Stimulated activated CD4-positive, alpha-beta T cell treated with anti-CD3 and anti-CD28 coated beads, Interleukin-12 subunit alpha, Interleukin-12 subunit beta, amount 100 ng/mL, for 48 hours (primary cell): ENCODE measurements at regions not wholly inside any gene's neighbourhood (a gene's known extent, or its start where the extent isn't known, plus 50 kb on each side); places are given as distances from the start of the nearest gene placed in this dataset.

Source experiments
- DNase-seq, 3 donors: peaks; one replicate each; pipeline ENCODE4 v3.0.0-alpha.2; 2020; ENCODE audit warnings: low read depth in 2 of 3, low spot score in 1 of 3

DNA sequence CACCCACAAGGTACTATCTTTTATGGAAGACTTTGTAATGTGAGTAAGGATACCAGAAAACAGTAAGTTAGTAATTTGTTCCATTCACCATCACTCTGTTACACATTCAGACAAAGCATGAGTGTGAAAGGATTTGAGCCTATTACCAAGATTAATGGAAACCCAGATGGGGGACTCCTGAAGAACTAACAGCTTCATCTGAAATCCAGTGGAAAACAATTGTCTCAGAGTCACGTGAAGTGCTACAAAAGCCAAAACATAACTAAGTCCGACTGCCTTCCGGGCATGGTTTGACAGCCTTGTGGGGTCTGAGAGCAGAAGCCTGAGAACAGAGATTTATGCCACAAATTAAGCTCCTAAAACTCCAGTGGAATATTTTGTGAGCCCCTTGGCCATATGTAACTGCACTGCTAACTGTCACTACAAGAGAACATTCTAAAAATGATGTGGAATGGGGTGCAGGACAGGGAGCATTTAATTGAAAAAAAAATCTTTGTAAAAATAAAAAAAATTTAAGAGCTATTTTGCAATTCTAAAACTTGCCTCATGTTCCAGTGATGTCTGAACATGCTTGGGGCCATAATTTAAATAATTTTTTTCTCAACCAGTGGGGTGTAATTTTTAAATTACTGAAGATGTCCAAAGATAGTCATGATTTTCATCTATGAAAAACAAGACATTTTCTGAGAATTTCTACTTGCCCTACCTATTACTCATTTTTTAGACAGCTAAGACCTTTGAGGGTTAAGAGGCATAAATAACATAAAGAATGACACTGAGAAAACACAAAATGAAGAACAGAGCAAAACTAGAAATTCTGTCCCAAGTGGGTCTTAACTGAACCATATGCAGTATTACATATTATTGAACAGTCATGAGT is 555.0 kb downstream of the INHBA start:
- no peak for DNase-seq

DNA sequence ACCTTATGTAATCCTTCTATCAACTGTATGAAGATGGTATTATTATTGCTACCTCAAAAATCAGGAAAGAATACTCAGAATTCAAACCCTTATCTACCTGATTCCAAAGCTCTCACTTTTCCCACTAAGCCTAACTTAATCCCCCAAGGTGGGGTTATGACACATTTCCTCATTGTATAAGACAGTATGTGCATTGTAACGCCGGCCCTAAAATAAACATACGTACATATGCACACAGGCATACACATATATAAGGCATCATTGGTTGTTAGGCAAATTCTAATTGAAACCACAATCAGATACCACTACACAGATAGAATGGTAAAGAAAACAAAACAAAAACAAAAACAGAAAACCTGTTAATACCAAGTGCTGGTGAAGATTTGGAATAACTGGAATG is 556.5 kb downstream of the INHBA start:
- DNase-seq = no peak

DNA sequence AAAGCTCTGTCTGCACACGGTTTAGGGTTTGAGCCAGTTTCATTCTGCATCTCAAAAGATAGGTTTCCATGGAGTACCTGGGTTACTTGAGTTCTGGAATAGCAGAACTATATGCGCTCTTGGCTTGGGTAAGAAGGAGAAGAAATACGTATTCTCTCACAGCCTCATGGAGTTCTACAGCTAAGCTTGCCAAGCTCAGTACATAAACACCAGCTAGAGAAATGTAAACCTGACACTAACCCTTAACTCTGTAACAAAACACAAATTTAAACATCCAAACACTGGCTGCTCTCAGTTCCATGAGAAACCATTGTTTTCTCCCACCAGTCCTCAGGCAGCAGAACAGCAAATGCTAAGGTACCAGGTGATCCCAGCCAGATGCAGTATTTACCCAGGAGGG is 557.2 kb downstream of the INHBA start:
- DNase-seq = no peak

DNA sequence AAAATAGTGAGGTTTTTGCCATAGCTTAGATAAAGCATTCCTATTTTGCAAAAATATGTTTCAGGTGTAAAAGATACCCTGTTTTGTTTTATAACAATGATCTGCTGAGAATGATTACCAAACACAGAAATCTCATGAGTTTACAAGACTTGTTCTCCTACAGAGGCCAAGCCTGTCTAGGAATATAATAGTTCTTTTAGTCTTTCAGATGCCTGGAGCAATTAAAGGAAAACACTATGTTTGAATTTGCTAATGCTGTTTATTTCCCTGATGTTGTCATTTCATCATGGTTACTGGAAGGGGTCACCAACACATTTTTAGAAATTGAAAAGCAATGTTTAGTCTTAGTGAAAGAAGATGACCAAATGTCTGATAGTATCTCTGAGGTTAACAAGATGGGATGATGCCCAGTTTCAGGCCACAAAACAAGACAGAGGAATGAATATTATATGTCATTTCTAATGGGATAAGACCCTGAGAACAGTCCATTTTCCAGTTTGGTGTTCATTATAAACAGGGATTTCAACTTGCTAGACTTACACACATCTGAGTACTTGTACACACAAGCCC is 559.9 kb downstream of the INHBA start:
- no peak for DNase-seq

DNA sequence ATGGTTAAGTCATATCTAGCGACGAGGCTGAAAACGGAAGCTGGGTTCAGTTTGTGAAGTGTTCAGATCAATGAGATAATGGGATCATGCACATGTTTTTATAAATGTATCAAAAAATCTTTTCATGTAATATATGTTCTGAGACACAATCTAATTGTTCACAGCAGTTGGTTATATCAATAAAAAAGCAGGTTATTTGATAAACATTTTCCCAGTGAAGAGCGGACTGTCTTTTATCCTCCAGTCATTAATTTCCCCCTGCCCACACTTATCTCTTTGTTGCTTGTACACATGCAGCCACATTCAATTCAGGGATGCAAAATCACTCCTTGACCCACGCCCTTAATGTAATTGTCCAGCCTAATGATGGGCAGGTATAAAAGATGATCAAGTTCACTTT is 563.1 kb downstream of the INHBA start:
- no peak for DNase-seq

DNA sequence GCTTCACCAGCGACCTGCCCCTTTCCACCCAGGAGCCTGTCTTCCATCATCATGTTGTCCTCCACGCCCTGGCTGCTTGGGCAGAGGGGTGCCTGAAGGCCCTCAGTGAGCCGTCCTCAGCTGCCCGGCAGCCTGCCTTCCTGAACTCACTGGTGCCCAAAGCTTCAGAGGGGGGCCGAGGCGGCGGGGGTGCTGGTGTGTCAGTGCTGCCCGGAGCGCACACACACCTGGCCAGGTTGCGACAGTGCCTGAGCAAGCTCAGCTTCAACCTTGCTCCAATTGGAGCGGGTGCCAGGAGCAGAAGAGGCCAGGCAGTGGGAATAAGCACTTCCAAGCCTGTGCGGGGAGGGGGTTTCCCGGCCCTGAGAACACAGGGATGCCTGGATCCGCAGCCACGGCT is 566.3 kb downstream of the INHBA start:
- DNase-seq = no peak

DNA sequence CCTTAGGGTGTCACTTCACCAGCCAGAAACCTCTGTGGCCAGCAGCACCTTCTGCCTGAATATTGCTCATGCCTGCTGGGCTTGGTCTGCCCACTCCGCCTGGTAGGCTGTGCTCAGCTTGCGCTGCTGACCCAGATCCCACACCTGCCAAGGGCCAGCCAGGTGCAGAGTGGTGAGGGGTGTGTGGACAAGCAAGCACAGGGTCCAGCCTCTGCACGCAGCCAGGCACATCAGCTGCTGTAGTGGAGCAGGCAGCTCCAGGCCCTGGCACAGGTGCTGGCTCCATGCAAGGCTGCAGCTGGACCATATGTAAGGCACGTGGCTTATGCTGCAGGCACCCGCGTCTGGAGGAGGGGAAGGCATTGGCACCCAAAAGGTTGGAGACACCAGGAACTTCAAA is 567.4 kb downstream of the INHBA start:
- no peak for DNase-seq

DNA sequence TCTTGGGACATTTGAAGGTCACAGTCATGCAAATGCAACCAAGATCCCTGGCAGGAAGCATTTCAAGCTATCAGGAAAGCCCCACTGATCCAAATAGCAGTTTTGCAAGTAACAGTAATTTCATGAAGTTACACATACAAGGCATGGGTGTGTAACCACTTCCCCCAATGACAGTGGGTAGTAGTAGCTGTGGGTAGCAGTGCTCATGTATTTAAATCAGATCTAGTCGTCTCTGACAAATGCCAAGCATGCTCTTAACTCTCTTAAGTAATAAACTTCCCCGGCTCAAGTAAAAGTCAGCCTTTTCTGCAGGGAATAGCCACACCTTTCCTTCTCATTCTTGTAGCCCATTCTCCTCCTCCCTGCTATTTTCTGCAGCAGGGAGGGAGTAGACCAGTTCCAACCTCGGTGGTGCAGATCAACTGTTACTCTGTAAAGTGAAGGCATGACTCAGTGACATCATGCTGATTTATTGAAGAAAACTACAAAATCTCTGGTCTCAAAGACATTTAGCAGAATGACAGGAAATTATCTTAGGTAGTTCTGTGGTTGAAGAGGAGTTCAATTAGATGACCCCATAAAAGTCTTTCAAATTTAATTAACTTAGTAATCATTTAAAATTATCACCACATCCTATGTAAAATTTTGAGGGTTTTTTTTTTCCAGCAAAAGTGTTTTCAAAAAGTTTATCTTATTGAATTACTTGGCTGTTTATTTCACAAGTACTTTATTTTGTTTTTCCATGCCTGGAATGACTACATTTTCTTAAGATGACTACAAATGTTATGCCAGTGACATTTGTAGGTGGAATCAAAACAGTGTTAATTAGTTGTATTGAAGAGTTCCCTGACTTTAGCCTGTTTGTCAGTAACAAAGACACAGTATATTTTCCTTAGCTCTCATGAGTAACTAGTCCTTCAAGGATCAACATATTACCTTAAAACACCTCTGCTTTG is 568.3 kb downstream of the INHBA start:
- no peak for DNase-seq

DNA sequence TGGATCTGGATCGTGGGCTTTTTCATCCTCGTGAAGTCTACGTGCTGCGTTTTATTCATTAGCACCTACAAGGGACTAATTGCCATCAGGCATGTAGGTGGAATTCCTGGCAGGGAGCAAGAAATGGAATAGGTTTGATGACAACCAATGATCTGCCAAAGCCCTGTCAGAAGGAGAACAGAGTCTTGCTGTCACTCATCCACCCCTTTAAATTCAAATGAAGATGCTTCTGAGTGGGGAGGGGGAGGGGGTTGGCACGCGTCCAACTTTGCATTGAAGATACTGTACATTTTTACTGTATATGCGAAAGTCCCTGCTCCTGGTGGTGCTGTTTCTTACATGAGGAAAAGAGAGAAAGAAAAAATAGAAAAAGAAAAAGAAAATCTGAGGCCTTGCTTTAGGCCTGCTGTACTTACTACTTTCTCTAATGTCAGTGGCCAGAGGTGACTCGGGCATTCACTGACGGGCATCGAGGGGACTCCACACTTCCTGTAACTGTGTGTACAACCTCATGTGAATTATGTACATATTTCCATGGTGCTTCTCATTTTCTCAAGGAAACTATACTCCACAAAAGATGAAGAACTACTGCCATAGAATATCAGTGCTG is 569.1 kb downstream of the INHBA start:
- no peak for DNase-seq

DNA sequence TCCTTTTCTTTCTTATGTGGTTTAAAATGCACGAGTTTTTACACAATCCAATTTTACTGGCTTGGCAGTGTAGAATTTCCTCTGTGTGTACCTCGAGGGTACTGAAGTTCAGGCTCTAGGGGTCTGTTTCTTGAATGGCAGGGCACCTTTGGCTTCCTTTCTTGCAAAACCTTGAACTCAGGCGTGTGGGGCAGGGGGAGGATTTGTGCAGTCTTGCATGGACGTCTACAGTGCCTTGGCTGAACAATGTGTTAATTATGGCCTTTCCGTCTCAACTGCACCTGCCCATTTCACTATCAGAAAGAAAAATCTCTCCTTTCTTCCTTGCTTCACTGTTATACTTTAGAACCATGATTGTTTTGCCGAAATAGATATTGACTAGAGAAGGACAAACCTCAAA is 570.9 kb downstream of the INHBA start:
- DNase-seq = no peak

DNA sequence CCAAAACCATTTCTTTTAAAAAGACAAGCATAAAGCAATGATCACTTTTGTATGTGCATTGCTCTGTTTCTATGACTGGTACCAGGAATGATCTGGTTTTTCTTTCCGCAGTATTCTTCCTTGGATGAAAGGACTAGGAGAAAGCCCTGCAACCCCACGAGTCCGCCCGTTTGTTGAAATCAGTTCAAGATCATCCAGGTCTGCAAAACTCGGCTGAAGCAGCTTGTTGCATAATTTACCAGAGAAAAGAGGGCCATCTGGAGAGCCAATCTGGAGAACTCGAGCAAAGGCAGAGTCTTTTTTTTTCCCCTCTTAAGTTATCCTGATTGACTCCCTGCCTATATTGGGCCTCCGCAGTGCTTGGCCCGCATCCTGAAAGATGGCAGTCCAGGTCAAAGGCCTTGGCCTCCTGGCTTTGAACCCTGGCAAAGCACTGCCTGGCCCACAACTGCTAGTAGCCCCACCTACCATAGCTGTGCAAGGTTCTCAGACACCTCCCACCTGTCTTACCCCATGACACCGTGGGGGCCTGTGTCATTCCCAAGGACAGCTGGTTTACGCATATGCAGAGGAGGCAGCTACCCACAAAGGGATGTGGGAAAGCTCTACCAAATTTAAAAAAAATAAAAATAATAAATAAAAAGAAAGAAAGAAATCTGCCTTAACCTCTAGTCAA is 572.2 kb downstream of the INHBA start:
- DNase-seq = no peak

DNA sequence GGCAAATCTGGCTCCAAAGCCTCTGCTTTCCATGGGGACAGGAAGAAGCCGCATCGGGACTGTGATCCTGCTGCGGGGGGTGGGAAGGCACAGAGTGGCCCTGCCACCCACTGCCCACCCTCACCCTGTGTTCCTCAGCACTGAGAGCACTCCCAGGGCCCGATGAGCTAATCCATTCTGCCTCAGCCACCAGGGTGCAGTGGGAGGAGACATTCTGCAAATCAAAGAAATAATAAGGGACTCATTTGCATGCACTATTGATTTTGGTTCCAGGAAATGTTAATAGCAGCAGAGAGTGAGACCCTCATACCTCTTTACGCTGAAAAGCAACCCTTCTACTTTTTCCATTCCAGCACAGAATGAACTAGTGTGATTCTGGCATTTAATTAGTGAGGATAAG is 572.8 kb downstream of the INHBA start:
- DNase-seq = no peak

DNA sequence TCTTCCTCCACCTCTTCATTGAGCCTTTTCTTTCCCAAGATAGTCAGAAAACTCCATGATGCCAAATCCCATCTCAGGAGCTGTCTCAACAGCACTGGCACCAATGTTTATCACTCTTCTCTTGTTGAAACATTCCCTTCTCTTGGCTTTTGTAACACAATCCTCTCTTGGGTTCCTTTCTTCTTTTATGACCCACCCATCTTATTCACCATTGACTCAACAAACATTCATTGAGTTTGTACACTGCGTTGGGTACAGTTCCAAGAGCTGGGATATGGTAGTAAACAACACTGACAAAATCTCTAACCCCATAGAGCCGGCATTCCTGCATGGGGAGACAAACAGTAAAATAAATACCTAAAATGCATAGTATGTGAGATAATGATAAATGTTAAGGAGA is 577.5 kb downstream of the INHBA start:
- DNase-seq = no peak

DNA sequence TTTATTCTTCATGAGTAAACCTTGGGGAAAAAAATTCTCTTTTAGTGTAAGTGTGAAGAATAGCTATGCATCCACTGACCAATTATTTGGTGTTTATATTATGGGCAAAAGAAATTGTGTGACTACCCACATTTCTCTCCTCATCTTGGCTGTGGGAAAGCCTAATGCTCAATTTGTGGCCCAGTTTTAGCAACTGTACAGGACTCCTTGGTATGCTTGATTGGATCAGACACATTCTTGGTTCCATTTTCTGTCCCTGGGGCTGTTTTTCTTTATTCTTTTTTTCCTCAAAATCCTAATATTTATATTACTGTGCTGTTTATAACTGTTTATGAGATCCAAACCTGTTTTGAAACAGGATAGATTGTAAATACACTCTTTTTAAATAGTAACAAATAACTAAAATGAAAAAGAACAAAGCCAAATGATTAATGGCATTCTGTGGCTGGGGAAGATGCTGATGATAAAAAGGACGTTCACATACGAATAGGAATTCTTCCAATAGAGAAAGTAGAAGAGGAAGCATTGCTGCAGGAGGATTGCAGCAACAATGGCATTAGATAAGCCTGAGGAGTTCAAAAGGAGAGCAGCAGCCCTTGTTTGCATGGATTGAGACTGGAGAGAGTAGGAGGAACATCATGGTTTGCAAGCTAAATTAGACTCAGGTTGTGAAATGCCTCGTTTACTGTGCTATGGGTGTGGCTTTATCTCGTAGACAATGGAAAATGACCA is 580.5 kb downstream of the INHBA start:
- no peak for DNase-seq

DNA sequence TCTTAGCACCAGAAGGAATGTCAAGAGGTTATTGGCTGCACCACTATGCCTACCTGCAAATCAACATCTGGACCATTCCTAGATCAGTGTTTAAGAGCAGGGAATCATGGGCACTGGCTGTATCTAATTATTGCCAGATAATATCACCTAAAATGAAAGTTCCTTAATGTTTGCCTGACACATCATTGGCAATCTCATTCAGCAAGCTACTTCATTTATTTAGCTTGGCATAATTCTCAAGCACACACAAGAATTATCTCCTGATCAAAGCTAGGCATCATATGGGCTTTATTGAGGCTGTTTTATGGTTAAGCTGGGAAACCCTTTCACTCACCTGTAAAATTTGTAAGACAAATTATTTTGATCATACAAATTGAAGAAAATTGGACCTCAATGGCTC is 581.7 kb downstream of the INHBA start:
- DNase-seq = no peak

DNA sequence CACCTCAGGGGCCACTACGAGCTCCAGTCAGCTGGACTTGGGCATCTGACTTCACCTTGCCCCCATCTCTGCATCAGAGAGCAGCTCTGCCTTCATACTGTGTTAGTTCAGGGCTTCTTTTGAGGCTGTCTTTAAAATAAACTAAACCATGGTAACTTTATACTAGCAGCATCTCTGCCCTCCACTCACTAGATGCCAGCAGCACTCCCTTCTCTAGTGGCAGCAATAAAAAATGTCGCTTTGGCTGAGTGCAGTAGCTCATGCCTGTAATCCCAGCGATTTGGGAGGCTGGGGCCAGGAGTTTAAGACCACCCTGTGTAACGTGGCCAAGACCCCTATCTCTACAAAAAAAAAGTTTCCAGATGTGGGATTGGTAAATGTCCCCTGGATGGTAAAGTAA is 584.4 kb downstream of the INHBA start:
- DNase-seq = no peak

DNA sequence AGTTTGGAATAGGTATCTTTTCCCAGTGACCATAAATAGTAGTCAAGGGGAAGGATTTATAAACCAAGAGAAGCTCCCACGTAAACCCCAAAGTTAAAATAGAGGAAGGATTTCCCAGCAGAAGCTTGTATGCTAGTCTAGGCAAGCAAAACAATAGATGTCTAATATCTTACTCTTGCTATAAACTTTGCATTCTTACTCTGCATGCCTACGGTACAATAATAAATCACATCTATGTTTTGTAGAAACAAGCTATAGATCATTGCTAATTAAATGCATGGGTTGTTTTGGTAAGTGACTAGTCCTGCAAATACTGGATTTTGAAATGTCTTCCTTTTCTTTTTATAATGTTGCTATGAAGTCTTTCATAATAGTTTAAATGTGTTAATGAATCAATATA is 585.5 kb downstream of the INHBA start:
- DNase-seq = no peak

DNA sequence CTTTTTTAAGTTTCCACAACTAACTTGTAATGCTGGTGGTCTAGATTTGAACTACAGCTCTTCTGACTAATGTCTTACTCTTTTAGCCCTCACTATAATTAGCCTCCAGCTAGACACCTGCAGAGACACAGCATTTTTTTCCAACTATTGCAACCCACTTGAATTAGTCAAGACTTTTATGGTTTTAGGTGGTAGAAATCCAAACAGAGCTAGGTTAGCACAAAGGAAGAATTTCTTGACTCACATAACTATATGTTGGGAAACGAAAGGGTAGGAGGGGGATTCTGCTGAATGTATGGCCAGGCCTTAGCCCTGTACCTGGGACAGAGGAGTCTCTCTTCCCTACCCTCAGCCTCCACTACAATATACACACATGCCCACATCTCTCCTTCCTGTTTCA is 586.1 kb downstream of the INHBA start:
- no peak for DNase-seq

DNA sequence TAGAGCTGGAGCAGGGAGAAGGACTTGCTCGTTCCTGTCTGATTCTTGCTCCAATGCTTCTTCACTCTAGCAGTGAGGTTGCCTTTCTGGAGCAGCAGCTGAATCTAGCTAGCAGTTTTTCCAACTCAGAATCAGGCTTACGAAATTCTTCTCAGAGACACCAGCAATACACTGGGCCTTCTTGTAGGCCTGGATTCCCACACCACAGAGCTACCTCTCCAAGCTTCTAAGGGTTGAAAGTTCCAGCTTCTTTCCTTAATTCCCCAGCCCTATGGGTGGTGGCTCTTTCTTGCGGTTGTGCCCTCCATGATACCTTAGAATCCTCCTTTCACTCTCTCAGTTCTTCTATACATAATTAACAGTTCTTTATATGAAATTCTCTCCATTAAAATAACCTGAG is 586.6 kb downstream of the INHBA start:
- no peak for DNase-seq

DNA sequence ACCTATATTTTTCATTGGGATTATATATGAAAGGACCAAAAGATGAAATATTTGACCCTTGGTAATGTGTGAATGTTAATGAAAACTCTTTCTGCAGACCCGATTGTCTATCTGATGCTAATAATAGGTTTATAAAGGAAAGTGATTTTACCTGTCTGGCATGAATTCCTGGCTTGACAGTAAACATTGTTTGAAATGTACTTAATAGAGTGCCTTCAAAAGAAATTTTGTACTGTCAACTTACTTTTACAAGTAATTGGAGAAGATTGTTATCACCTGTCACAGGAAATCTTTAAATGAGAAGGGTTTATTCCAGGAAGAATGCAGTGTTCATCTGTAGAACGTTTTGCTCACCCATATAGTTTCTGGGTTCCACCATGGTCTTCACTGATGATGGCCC is 588.2 kb downstream of the INHBA start:
- no peak for DNase-seq
